ENCODE measurements at regions not wholly inside any gene's neighbourhood (a gene's known extent, or its start where the extent isn't known, plus 50 kb on each side); places are given as distances from the start of the nearest gene placed in this dataset.

DNA sequence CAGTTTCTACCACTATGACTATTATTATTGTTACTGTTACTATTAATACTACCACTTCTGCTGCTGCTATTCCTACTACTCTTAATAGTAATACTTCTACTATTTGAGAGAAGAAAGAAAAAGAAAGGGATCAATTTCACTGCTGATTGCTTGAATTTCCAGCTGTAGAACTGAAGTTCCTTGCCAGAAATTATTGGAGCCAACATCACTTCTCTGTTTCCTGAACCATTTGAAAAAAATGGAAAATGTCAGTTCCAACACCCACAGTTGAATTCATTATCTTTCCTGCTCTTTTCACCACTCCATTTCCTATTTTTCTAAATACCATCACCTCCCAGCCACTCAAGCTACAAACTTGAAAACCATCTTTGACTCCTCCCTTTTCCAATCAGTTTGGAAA is 54.1 kb upstream of the PIK3C2G start:
- TF ChIP-seq, protein P1, sequence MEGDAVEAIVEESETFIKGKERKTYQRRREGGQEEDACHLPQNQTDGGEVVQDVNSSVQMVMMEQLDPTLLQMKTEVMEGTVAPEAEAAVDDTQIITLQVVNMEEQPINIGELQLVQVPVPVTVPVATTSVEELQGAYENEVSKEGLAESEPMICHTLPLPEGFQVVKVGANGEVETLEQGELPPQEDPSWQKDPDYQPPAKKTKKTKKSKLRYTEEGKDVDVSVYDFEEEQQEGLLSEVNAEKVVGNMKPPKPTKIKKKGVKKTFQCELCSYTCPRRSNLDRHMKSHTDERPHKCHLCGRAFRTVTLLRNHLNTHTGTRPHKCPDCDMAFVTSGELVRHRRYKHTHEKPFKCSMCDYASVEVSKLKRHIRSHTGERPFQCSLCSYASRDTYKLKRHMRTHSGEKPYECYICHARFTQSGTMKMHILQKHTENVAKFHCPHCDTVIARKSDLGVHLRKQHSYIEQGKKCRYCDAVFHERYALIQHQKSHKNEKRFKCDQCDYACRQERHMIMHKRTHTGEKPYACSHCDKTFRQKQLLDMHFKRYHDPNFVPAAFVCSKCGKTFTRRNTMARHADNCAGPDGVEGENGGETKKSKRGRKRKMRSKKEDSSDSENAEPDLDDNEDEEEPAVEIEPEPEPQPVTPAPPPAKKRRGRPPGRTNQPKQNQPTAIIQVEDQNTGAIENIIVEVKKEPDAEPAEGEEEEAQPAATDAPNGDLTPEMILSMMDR (IDR thresholded peaks at IDR 0.05), result no peak
- DNase-seq (no peak), ATAC-seq (no peak)
- Histone ChIP-seq H3K9me3 (no peaks in the 10 kb centered on the region), H3K4me1 (no peaks in the 10 kb centered on the region), H3K27ac (no peak overlapping the region), H3K4me3 (no peak overlapping the region), H3K27me3 (no peaks in the 10 kb centered on the region), H3K36me3 (no peaks in the 10 kb centered on the region)
- intact Hi-C loops (cut with DNase I), result no loop called here

DNA sequence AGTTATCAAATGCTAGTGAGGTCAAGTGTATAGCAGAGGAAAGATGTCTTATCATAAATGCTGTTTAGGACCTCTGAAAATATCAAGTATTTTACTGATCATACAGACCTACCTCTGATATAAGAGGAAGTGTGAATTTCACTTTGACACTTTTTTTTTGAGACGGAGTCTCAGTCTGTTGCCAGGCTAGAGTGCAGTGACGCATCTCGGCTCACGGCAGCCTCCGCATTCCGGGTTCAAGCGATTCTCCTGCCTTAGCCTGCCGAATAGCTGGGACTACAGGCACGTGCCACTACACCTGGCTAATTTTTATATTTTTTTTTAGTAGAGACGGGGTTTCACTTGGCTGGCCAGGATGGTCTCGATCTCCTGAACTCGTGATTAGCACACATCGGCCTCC is 55.1 kb upstream of the PIK3C2G start:
- Histone ChIP-seq H3K4me3 (no peak overlapping the region), H3K27me3 (no peaks in the 10 kb centered on the region), H3K36me3 (no peaks in the 10 kb centered on the region), H3K9me3 (no peaks in the 10 kb centered on the region), H3K4me1 (no peaks in the 10 kb centered on the region), H3K27ac (no peak overlapping the region)
- ATAC-seq (no peak), DNase-seq (no peak)
- TF ChIP-seq, protein P1 (IDR thresholded peaks at IDR 0.05), result no peak
- intact Hi-C loops (cut with DNase I), result no loop called here

DNA sequence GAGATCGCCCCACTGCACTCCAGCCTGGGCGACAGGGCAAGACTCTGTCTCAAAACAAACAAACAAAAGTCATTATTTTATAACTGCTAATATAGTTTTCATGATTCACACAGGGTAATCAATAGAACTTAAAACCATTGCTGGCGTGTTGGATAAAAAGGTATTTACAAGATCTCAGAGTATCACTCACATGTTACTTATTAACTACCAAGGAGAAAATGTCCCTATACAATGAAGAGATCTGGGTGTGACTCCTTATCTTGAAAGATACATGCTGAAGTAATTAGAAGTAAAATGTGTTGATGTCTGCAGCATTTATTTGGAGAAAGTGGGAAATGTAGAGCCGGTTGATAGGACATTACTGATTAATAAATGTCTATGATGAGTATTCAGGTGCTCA is 57.3 kb upstream of the PIK3C2G start:
- TF ChIP-seq, protein P1 (IDR thresholded peaks at IDR 0.05), result no peak
- Histone ChIP-seq H3K4me1 (no peaks in the 10 kb centered on the region), H3K27me3 (no peaks in the 10 kb centered on the region), H3K4me3 (no peak overlapping the region), H3K27ac (no peak overlapping the region), H3K9me3 (no peaks in the 10 kb centered on the region), H3K36me3 (no peaks in the 10 kb centered on the region)
- ATAC-seq (no peak), DNase-seq (no peak)
- intact Hi-C loops (cut with DNase I), result no loop called here

DNA sequence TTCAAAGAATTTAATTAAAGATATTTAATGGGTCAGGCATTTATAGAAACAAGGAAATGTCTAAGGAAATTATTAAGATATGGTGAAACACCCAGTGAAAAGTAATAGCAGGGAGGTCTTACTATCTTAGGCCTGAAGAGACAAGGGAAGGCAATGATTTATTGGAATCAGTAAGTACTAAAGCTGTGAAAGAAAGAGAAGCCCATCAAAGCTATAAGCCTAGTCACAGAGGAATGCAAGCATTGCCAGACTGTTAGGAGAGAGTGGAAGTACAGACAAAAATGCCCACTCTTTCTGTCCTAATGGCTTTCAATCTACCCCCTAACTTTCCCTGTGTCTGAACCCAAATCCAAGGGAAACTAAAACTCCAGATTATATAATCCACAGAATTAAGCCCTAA is 69.2 kb upstream of the PIK3C2G start:
- ATAC-seq (no peak), DNase-seq (no peak)
- Histone ChIP-seq H3K36me3 (no peaks in the 10 kb centered on the region), H3K27ac (no peak overlapping the region), H3K4me1 (no peaks in the 10 kb centered on the region), H3K27me3 (no peaks in the 10 kb centered on the region), H3K4me3 (no peak overlapping the region), H3K9me3 (no peaks in the 10 kb centered on the region)
- intact Hi-C loops (cut with DNase I), result no loop called here
- TF ChIP-seq, protein P1 (IDR thresholded peaks at IDR 0.05), result no peak

DNA sequence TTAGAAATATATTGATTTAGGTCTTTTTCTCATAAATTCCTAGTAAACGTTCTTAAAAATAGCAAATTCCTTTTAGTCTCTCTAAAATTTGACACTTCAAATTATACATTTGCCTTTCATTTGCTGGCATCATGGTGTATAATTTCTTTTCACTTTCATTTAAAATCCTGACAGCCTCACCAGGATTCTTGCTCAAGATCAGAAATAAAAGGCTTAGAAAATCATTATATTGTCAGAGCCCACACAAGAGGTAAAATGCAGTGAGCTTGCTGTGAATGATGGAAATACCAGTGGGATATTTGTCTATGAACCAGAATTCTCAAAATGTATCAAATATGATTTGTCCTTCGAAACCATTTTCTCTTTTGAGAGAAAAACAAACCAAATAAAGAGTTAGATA is 78.2 kb upstream of the PIK3C2G start:
- Histone ChIP-seq H3K9me3 (no peaks in the 10 kb centered on the region), H3K27me3 (no peaks in the 10 kb centered on the region), H3K36me3 (no peaks in the 10 kb centered on the region), H3K4me1 (no peaks in the 10 kb centered on the region), H3K27ac (no peak overlapping the region), H3K4me3 (no peak overlapping the region)
- intact Hi-C loops (cut with DNase I), result no loop called here
- DNase-seq (no peak), ATAC-seq (no peak)
- TF ChIP-seq, protein P1 (IDR thresholded peaks at IDR 0.05), result no peak

DNA sequence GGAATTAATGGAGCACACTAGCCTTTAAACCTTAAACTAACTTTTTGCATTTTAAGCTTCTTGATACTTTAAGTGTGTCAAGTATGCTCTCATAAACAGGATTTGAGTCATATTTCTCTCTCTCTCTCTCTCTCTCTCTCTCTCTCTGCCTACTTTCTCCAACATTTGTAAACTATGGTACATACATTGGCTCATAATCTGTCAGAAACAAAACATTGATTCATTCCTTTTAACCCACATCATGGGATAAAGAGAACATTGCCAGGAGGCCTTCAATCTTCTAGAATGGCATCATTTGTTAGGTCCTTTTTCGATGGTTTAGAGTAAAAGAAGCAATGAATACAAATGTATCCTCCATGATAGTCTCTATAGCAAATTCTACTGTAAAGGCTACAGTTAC is 81.6 kb upstream of the RERGL start:
- H3K27me3 ChIP-seq, result no peaks in the 10 kb centered on the region
- ATAC-seq (no peak), DNase-seq (no peak)
- H3K9me3 ChIP-seq, result peaks cover 6% of the 10 kb centered on the region
- no peaks in the 10 kb centered on the region for H3K4me1 ChIP-seq
- H3K4me3 ChIP-seq, result no peak overlapping the region
- H3K27ac ChIP-seq, result no peak overlapping the region
- no peaks in the 10 kb centered on the region for H3K36me3 ChIP-seq
- TF ChIP-seq, protein P1 (IDR thresholded peaks at IDR 0.05), result no peak
- intact Hi-C loops (cut with DNase I), result no loop called here

Measured in upper lobe of right lung (tissue), 1 donor.